Sigmoid colon (tissue), 6 donors: ENCODE measurements at regions not wholly inside any gene's neighbourhood (a gene's known extent, or its start where the extent isn't known, plus 50 kb on each side); places are given as distances from the start of the nearest gene placed in this dataset.

Experiments
- DNase-seq: peaks from one replicate; pipeline ENCODE4 v3.0.0-alpha.2; 2019
- H3K27ac ChIP-seq, 4 donors: fragments of 200-600 bp; sonication (generic); one replicate each; pipeline ENCODE4 v1.5.1; 2016 to 2019; ENCODE audit warnings: mild to moderate bottlenecking in 1 of 4
- H3K27me3 ChIP-seq, 3 donors: fragments of 200-600 bp; sonication (generic); one replicate each; pipeline ENCODE4 v1.5.1; 2019; ENCODE audit warnings: mild to moderate bottlenecking in 1 of 3
- H3K36me3 ChIP-seq, 4 donors: fragments of 200-600 bp; sonication (generic); one replicate each; pipeline ENCODE4 v1.5.1; 2016 to 2019
- H3K4me1 ChIP-seq, 4 donors: fragments of 200-600 bp; sonication (generic); one replicate each; pipeline ENCODE4 v1.5.1; 2017 to 2019
- H3K4me3 ChIP-seq, 4 donors: fragments of 200-600 bp; sonication (generic); one replicate each; pipeline ENCODE4 v1.5.1; 2017 to 2019; ENCODE audit warnings: mild to moderate bottlenecking in 2 of 4, moderate library complexity in 1 of 4
- H3K9me3 ChIP-seq, 4 donors: fragments of 200-600 bp in 3 of 4; sonication (generic) in 3 of 4; one replicate each; pipeline versions ENCODE4 v1.5.1 to v1.6.1; 2013 to 2019
- CTCF ChIP-seq, 4 experiments: fragments of 450-650 bp in 3 of 4; fragments of 200-600 bp in 1 of 4; IDR thresholded peaks; one replicate each; pipeline ENCODE4 v1.5.1; 2016 to 2019; ENCODE audit warnings: antibody characterized with exemption in 4 of 4, mild to moderate bottlenecking in 3 of 4, moderate library complexity in 2 of 4
- EP300 ChIP-seq, 4 donors: sonication (generic); formaldehyde crosslinking; IDR thresholded peaks; one replicate each; pipeline ENCODE4 v1.6.1; 2017; ENCODE audit warnings: antibody characterized with exemption in 4 of 4
- POLR2A ChIP-seq, 2 donors: fragments of 450-650 bp; IDR thresholded peaks; one replicate each; pipeline ENCODE4 v1.6.1; 2016; ENCODE audit warnings: antibody characterized with exemption in 2 of 2, mild to moderate bottlenecking in 2 of 2, moderate library complexity in 2 of 2
- POLR2AphosphoS5 ChIP-seq, 4 donors: sonication (generic); formaldehyde crosslinking; IDR thresholded peaks; one replicate each; pipeline ENCODE4 v1.6.1; 2017; ENCODE audit warnings: antibody characterized with exemption in 4 of 4
- WGBS, 2 donors: extraction: QIAGEN DNeasy Blood & Tissue Kit; methylation state at CpG; one replicate each; pipeline ENCODE4 v1.1.7; 2013; 5-methylcytosine and 5-hydroxymethylcytosine counted together
- intact Hi-C: fragments of 100-400 bp; cut with DNase I; formaldehyde crosslinking; loops from one replicate; pipeline ENCODE4 v1.15.1; 2023
- donor health status: healthy with polysubstance abuse.
- donor health status: healthy.

DNA sequence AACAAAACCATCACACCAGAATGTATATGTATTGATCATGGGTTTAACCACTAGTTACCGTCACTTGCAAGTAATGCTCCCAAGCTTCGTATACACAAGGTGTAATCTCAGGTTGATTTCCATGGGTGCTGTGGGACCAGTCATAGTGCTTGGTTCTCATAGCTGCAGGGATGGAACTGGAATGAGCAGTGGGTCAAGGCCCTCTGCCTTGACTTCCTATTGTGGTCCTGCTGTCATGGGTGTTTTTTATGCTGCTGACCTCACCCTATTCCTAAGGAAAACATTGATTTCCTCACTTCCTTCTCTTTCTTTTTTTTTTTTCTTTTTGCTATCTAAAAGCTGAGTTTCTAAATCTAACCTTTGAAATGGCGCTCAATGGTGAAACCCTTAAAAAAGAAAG lies 325.6 kb upstream of the RASGRP1 start:
- intact Hi-C loops, result no loop called here
- DNase-seq, result no peak
- H3K4me1 ChIP-seq, result peaks cover 0 to 51% (median 44%) of the 10 kb centered on the region in 4 donors

GRCh38 chr15:38893925-38894242 lies 329.3 kb upstream of the RASGRP1 start:
- peak overlapping the region in 2 of 4 donors; percentile 55 to 56 for H3K27ac ChIP-seq
- intact Hi-C loops, result no loop called here
- no peaks in the 10 kb centered on the region for H3K36me3 ChIP-seq
- no peak for TF ChIP-seq EP300 (IDR thresholded peaks at IDR 0.05)
- no peak for TF ChIP-seq POLR2A (IDR thresholded peaks at IDR 0.05)
- no peak for TF ChIP-seq CTCF (IDR thresholded peaks at IDR 0.05)
- no peak for TF ChIP-seq POLR2AphosphoS5 (IDR thresholded peaks at IDR 0.05)
- no peak for DNase-seq
- H3K27me3 ChIP-seq, result no peaks in the 10 kb centered on the region
- no peaks in the 10 kb centered on the region for H3K9me3 ChIP-seq
- no peak overlapping the region for H3K4me3 ChIP-seq
- peaks cover 0 to 36% (median 32%) of the 10 kb centered on the region in 4 donors for H3K4me1 ChIP-seq

More for the DNA sequence above, 325.6 kb upstream of the RASGRP1 start:
- Histone ChIP-seq H3K4me3 (no peak overlapping the region), H3K36me3 (no peaks in the 10 kb centered on the region), H3K27ac (no peak overlapping the region), H3K9me3 (no peaks in the 10 kb centered on the region), H3K27me3 (no peaks in the 10 kb centered on the region)
- TF ChIP-seq EP300 (IDR thresholded peaks at IDR 0.05) (no peak), CTCF (IDR thresholded peaks at IDR 0.05) (no peak), POLR2A (IDR thresholded peaks at IDR 0.05) (no peak), POLR2AphosphoS5 (IDR thresholded peaks at IDR 0.05) (no peak)
- WGBS, 2 donors, result 93 to 99% methylated on average over 3 of the region's 3 CpGs

DNA sequence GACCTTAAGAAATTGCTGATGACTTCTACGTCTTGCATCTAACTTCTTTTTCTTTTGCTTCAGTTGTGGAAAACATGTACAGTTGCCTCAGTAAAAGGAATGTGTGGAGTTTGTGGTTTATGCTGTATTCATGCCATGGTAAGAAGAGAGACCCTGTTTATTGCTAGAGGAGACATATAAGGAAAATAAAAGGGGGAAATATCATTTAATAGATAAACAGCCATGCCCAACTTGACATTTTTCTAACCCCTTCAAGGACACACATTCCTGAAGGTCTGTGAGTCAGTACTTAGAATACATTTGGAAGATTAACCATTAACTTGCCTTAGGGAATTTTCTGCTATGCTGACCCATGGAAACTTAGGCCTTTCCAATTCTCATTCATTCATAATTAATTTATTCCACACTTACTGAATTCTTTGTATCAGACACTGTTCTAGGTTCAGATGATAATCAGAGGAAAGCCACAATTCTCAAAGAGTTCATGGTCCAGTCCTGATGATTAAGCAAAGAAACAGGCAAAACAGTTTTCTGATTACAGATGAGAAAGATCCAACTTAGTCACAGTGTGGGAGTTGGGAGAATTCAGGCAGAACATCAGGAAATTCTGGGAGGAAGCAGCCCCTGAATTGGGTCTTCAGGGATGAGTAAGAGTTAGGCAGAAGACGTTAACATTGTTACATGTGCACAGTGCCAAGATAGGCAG lies 329.8 kb upstream of the RASGRP1 start:
- H3K4me1 ChIP-seq, result peaks cover 0 to 33% (median 28%) of the 10 kb centered on the region in 4 donors
- WGBS, 2 donors, result 31 to 54% methylated on average over 2 of the region's 2 CpGs
- no peak overlapping the region for H3K4me3 ChIP-seq
- no peaks in the 10 kb centered on the region for H3K27me3 ChIP-seq
- no peaks in the 10 kb centered on the region for H3K36me3 ChIP-seq
- DNase-seq, result no peak
- H3K27ac ChIP-seq, result peak overlapping the region in 2 of 4 donors; percentile 55 to 56
- no peak for TF ChIP-seq POLR2AphosphoS5 (IDR thresholded peaks at IDR 0.05)
- TF ChIP-seq EP300 (IDR thresholded peaks at IDR 0.05), result no peak
- TF ChIP-seq CTCF (IDR thresholded peaks at IDR 0.05), result no peak
- no peak for TF ChIP-seq POLR2A (IDR thresholded peaks at IDR 0.05)
- intact Hi-C loops, result no loop called here
- H3K9me3 ChIP-seq, result no peaks in the 10 kb centered on the region

- TF ChIP-seq POLR2A (IDR thresholded peaks at IDR 0.05) (no peak), EP300 (IDR thresholded peaks at IDR 0.05) (no peak), POLR2AphosphoS5 (IDR thresholded peaks at IDR 0.05) (no peak), CTCF (IDR thresholded peaks at IDR 0.05) (no peak)
- intact Hi-C loops, result no loop called here
- Histone ChIP-seq H3K9me3 (no peaks in the 10 kb centered on the region), H3K36me3 (no peaks in the 10 kb centered on the region), H3K27me3 (no peaks in the 10 kb centered on the region), H3K4me1 (peaks cover 0 to 33% (median 28%) of the 10 kb centered on the region in 4 donors), H3K4me3 (no peak overlapping the region), H3K27ac (no peak overlapping the region)
- DNase-seq, result no peak
- 72 to 78% methylated on average over 5 of the region's 5 CpGs for WGBS, 2 donors
Measured at GRCh38 chr15:38895326-38896255, 331.0 kb upstream of the RASGRP1 start.
